Lung (tissue), 11 donors: ENCODE measurements at regions not wholly inside any gene's neighbourhood (a gene's known extent, or its start where the extent isn't known, plus 50 kb on each side); places are given as distances from the start of the nearest gene placed in this dataset.

Source experiments
- ATAC-seq: fragments of 200-7000 bp; cut with Tn5 transposase; one replicate; pipeline ENCODE4 v1.9.1; 2020; ENCODE audit warnings: moderate number of reproducible peaks; ENCODE audit not compliant: insufficient read depth, low FRiP score
- DNase-seq, 3 donors: peaks; one replicate each; pipeline ENCODE4 v3.0.0-alpha.2; 2013 to 2017
- H3K27ac ChIP-seq, 2 donors: one replicate each; pipeline ENCODE4 v1.5.1; 2013; ENCODE audit warnings: mild to moderate bottlenecking in 2 of 2, moderate library complexity in 2 of 2, control low read depth in 1 of 2, inconsistent platforms in 1 of 2, low read depth in 1 of 2, low read length in 1 of 2
- H3K27me3 ChIP-seq, 3 donors: one replicate each; pipeline ENCODE4 v1.5.1; 2013; ENCODE audit warnings: low read length in 2 of 3; ENCODE audit not compliant: control insufficient read depth in 3 of 3, insufficient read depth in 3 of 3
- H3K36me3 ChIP-seq, 4 donors: one replicate each; pipeline ENCODE4 v1.5.1; 2013; ENCODE audit warnings: low read length in 4 of 4, mild to moderate bottlenecking in 1 of 4, moderate library complexity in 1 of 4; ENCODE audit not compliant: control insufficient read depth in 4 of 4, insufficient read depth in 4 of 4
- H3K4me1 ChIP-seq, 5 donors: one replicate each; pipeline ENCODE4 v1.5.1; 2013; ENCODE audit warnings: low read length in 5 of 5, mild to moderate bottlenecking in 2 of 5, moderate library complexity in 1 of 5; ENCODE audit not compliant: control insufficient read depth in 5 of 5, insufficient read depth in 5 of 5
- H3K4me3 ChIP-seq: one replicate; pipeline ENCODE4 v1.5.1; 2013; ENCODE audit warnings: mild to moderate bottlenecking, control low read depth, moderate library complexity
- H3K9ac ChIP-seq, 2 donors: one replicate each; pipeline ENCODE4 v1.5.1; 2013; ENCODE audit warnings: low read length in 2 of 2, control low read depth in 1 of 2; ENCODE audit not compliant: insufficient read depth in 1 of 2
- H3K9me3 ChIP-seq, 4 donors: one replicate each; pipeline ENCODE4 v1.5.1; 2013; ENCODE audit warnings: low read length in 3 of 4, mild to moderate bottlenecking in 1 of 4, moderate library complexity in 1 of 4; ENCODE audit not compliant: control insufficient read depth in 4 of 4, insufficient read depth in 3 of 4
- WGBS, 2 donors: extraction: QIAGEN DNeasy Blood & Tissue Kit; methylation state at CpG; one replicate each; pipeline ENCODE4 v1.1.7; 2013; 5-methylcytosine and 5-hydroxymethylcytosine counted together
- TF ChIP-seq, protein P1 (sequence below): IDR thresholded peaks from 2 replicates; pipeline ENCODE4 v1.5.1; 2012; ENCODE audit warnings: mild to moderate bottlenecking; ENCODE audit errors: control extremely low read depth, extremely low read depth
- donor health status: control.
- donor health status: control.
- donor health status: Bipolar disorder and iron deficiency.
- donor health status: healthy.
- donor health status: DM: yes; HTN: yes; CAD: no.

- Histone ChIP-seq H3K36me3 (no peaks in the 10 kb centered on the region), H3K4me3 (no peak overlapping the region), H3K9me3 (peaks cover 0 to 13% (median 0%) of the 10 kb centered on the region in 4 donors), H3K27ac (no peak overlapping the region), H3K9ac (no peak overlapping the region), H3K4me1 (peaks cover 0 to 11% (median 0%) of the 10 kb centered on the region in 5 donors), H3K27me3 (no peaks in the 10 kb centered on the region)
- no peak for DNase-seq
- TF ChIP-seq, protein P1, sequence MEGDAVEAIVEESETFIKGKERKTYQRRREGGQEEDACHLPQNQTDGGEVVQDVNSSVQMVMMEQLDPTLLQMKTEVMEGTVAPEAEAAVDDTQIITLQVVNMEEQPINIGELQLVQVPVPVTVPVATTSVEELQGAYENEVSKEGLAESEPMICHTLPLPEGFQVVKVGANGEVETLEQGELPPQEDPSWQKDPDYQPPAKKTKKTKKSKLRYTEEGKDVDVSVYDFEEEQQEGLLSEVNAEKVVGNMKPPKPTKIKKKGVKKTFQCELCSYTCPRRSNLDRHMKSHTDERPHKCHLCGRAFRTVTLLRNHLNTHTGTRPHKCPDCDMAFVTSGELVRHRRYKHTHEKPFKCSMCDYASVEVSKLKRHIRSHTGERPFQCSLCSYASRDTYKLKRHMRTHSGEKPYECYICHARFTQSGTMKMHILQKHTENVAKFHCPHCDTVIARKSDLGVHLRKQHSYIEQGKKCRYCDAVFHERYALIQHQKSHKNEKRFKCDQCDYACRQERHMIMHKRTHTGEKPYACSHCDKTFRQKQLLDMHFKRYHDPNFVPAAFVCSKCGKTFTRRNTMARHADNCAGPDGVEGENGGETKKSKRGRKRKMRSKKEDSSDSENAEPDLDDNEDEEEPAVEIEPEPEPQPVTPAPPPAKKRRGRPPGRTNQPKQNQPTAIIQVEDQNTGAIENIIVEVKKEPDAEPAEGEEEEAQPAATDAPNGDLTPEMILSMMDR, result no peak
- WGBS, 2 donors, result 90 to 95% methylated on average over 4 of the region's 4 CpGs
- no peak for ATAC-seq
Observed at GRCh38 chr7:135858379-135858778, 109.8 kb upstream of the FAM180A start.

DNA sequence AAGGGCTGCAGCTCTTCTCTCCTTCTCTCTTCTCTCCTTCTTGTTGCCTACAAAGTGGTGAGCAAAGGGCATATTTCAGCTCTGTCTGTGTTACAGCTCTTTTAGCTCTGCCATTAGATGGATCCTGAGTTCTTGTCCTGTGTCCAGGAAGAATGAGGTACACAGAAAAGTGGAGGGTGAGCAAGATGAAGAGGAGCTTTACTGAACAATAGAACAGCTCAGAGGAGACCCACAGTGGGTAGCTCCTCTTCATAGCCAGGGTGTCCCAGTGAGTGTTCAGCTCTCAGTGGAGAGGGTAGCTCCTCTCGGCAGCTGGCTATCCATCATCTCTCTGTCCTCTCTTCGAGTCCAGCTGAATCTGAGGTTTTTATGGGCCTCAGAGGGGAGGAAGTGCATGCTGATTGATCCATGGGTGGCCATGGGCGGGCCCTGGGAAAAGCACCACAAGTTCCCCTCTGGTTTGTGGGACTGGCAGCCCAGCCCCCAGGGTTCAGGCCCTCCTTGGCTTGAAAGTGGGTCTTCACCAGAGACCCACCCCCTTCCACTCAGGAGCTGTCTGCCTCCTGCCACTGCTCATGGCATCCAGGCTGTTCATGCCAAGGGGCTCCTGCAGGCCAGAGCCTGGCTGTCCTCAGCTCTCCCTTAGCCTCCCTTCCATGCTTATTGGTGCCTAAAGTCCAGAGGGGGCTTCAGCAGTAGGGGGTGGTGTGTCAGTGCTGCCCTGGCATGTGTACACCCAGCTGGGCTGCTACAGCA, 109.1 kb upstream of the FAM180A start:
- WGBS, 2 donors, result 89 to 98% methylated on average over 3 of the region's 3 CpGs

DNA sequence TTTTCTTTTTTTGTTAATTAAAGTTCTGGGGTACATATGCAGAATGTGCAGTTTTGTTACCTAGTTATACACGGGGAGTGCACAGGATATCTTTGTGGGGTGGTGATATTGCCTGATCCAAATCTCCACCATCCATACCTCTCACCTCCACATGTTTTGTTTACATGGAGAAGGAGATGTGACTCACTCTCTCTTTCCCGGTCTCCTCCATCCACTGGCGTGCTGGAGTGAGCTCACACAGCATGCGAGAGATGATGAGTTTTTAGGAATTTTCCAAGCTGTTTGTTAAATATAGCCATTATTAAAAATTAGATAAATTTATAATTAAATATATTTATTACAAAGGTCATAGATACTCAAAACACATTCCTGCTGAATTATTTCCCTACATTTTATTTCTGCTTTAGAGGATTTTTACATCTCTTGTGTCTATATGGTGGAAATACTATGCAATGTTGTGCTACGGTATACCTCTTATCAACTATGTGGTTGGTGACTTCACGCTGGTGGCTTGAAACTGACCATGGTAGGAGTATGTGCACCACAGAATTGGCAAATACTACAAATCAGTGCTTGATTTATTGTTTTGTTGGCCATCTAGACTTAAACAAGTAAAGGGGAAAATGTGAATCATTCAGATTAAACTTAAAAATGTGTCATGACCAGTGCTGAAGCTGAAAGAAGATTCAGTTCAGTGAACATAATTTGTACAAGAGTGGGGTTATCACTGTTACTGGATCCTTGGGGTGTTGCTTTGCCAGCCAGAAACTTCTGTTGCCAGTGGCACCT, 107.9 kb upstream of the FAM180A start:
- Histone ChIP-seq H3K4me1 (peaks cover 0 to 11% (median 0%) of the 10 kb centered on the region in 5 donors), H3K9me3 (peaks cover 0 to 8% (median 0%) of the 10 kb centered on the region in 4 donors), H3K27ac (no peak overlapping the region), H3K9ac (no peak overlapping the region), H3K27me3 (no peaks in the 10 kb centered on the region), H3K36me3 (no peaks in the 10 kb centered on the region), H3K4me3 (no peak overlapping the region)
- DNase-seq (no peak), ATAC-seq (no peak)
- 71 to 74% methylated on average over 6 of the region's 6 CpGs for whole genome bisulfite sequencing, 2 donors
- TF ChIP-seq, protein P1, result no peak

More for the DNA sequence above, 109.1 kb upstream of the FAM180A start:
- no peaks in the 10 kb centered on the region for H3K36me3 ChIP-seq
- TF ChIP-seq, protein P1, result no peak
- no peaks in the 10 kb centered on the region for H3K27me3 ChIP-seq
- no peak overlapping the region for H3K4me3 ChIP-seq
- H3K9me3 ChIP-seq, result peaks cover 0 to 13% (median 0%) of the 10 kb centered on the region in 4 donors
- no peak for DNase-seq
- H3K4me1 ChIP-seq, result peaks cover 0 to 11% (median 0%) of the 10 kb centered on the region in 5 donors
- H3K9ac ChIP-seq, result no peak overlapping the region
- no peak for ATAC-seq
- H3K27ac ChIP-seq, result no peak overlapping the region
